ENCODE measurements at regions not wholly inside any gene's neighbourhood (a gene's known extent, or its start where the extent isn't known, plus 50 kb on each side); places are given as distances from the start of the nearest gene placed in this dataset.
A peak's percentile ranks its signal among the peaks of the same experiment; 100 is the strongest.
"Not testable (repeated sequence)": the region's sequence is repeated elsewhere in the genome, so short reads cannot be mapped to it uniquely, and the experiment has no call there.

GRCh38 chr6:99146711-99147110, 199.0 kb upstream of the FBXL4 start:
- DNase-seq (ENCODE audit: low read depth, low spot score) = no peak
- in situ Hi-C loops (cut with HindIII; ENCODE audit: low pct_unique_long_range_greater_than_20kb, low sequenced_read_pairs) = no loop called here

GRCh38 chr6:99145738-99146137, 198.0 kb upstream of the FBXL4 start:
- no peak for DNase-seq (ENCODE audit: low read depth, low spot score)
- in situ Hi-C loops (cut with HindIII; ENCODE audit: low pct_unique_long_range_greater_than_20kb, low sequenced_read_pairs) = no loop called here

- in situ Hi-C loops (cut with HindIII; ENCODE audit: low pct_unique_long_range_greater_than_20kb, low sequenced_read_pairs) = no loop called here
- DNase-seq (ENCODE audit: low read depth, low spot score) = no peak
Observed at GRCh38 chr6:99143108-99143861, 195.5 kb upstream of the FBXL4 start.

GRCh38 chr6:99141906-99142305, 194.2 kb upstream of the FBXL4 start:
- in situ Hi-C loops (cut with HindIII; ENCODE audit: low pct_unique_long_range_greater_than_20kb, low sequenced_read_pairs); DNase-seq (ENCODE audit: low read depth, low spot score): not testable (repeated sequence)

GRCh38 chr6:99138445-99138844, 190.7 kb upstream of the FBXL4 start:
- DNase-seq (ENCODE audit: low read depth, low spot score) = no peak
- in situ Hi-C loops (cut with HindIII; ENCODE audit: low pct_unique_long_range_greater_than_20kb, low sequenced_read_pairs) = no loop called here

- no peak for DNase-seq (ENCODE audit: low read depth, low spot score)
- in situ Hi-C loops (cut with HindIII; ENCODE audit: low pct_unique_long_range_greater_than_20kb, low sequenced_read_pairs) = no loop called here
Observed at GRCh38 chr6:99137314-99137713, 189.6 kb upstream of the FBXL4 start.

GRCh38 chr6:99136488-99136887, 188.7 kb upstream of the FBXL4 start:
- in situ Hi-C loops (cut with HindIII; ENCODE audit: low pct_unique_long_range_greater_than_20kb, low sequenced_read_pairs) = no loop called here
- no peak for DNase-seq (ENCODE audit: low read depth, low spot score)

- in situ Hi-C loops (cut with HindIII; ENCODE audit: low pct_unique_long_range_greater_than_20kb, low sequenced_read_pairs) = no loop called here
- DNase-seq (ENCODE audit: low read depth, low spot score) = no peak
Observed at GRCh38 chr6:99132026-99132635, 184.4 kb upstream of the FBXL4 start.

- DNase-seq (ENCODE audit: low read depth, low spot score) = peak; percentile 35
- in situ Hi-C loops (cut with HindIII; ENCODE audit: low pct_unique_long_range_greater_than_20kb, low sequenced_read_pairs) = no loop called here
Observed at GRCh38 chr6:99130897-99131873, 183.4 kb upstream of the FBXL4 start.

GRCh38 chr6:99129835-99130234, 182.1 kb upstream of the FBXL4 start:
- DNase-seq (ENCODE audit: low read depth, low spot score) = no peak
- in situ Hi-C loops (cut with HindIII; ENCODE audit: low pct_unique_long_range_greater_than_20kb, low sequenced_read_pairs) = no loop called here

- DNase-seq (ENCODE audit: low read depth, low spot score) = no peak
- in situ Hi-C loops (cut with HindIII; ENCODE audit: low pct_unique_long_range_greater_than_20kb, low sequenced_read_pairs) = no loop called here
Observed at GRCh38 chr6:99121748-99122147, 174.0 kb upstream of the FBXL4 start.

- in situ Hi-C loops (cut with HindIII; ENCODE audit: low pct_unique_long_range_greater_than_20kb, low sequenced_read_pairs) = no loop called here
Observed at GRCh38 chr6:99120641-99121040, 172.9 kb upstream of the FBXL4 start.

GRCh38 chr6:99119109-99120031, 171.6 kb upstream of the FBXL4 start:
- in situ Hi-C loops (cut with HindIII; ENCODE audit: low pct_unique_long_range_greater_than_20kb, low sequenced_read_pairs) = no loop called here
- DNase-seq (ENCODE audit: low read depth, low spot score) = peak; percentile 71

More at GRCh38 chr6:99120641-99121040, 172.9 kb upstream of the FBXL4 start:
- DNase-seq (ENCODE audit: low read depth, low spot score) = no peak

GRCh38 chr6:99114769-99115406, 167.1 kb upstream of the FBXL4 start:
- in situ Hi-C loops (cut with HindIII; ENCODE audit: low pct_unique_long_range_greater_than_20kb, low sequenced_read_pairs) = no loop called here
- DNase-seq (ENCODE audit: low read depth, low spot score) = no peak

- in situ Hi-C loops (cut with HindIII; ENCODE audit: low pct_unique_long_range_greater_than_20kb, low sequenced_read_pairs) = no loop called here
- no peak for DNase-seq (ENCODE audit: low read depth, low spot score)
Observed at GRCh38 chr6:99111590-99111989, 163.8 kb upstream of the FBXL4 start.

- in situ Hi-C loops (cut with HindIII; ENCODE audit: low pct_unique_long_range_greater_than_20kb, low sequenced_read_pairs) = no loop called here
- no peak for DNase-seq (ENCODE audit: low read depth, low spot score)
Observed at GRCh38 chr6:99110029-99110428, 162.3 kb upstream of the FBXL4 start.

GRCh38 chr6:99104218-99104617, 156.5 kb upstream of the FBXL4 start:
- in situ Hi-C loops (cut with HindIII; ENCODE audit: low pct_unique_long_range_greater_than_20kb, low sequenced_read_pairs) = no loop called here
- DNase-seq (ENCODE audit: low read depth, low spot score) = no peak

Measured in SK-MEL-5 (cell line).